ENCODE measurements at regions not wholly inside any gene's neighbourhood (a gene's known extent, or its start where the extent isn't known, plus 50 kb on each side); places are given as distances from the start of the nearest gene placed in this dataset.

GRCh38 chr4:170773709-170774273 lies 684.0 kb upstream of the AADAT start:
- DNase-seq (no peak), ATAC-seq (no peak)
- intact Hi-C loops (cut with micrococcal nuclease): no loop called here

- ATAC-seq (no peak), DNase-seq (no peak)
- intact Hi-C loops (cut with micrococcal nuclease): no loop called here
Measured at GRCh38 chr4:170772429-170772828, 682.7 kb upstream of the AADAT start.

- ATAC-seq: no peak
Measured at GRCh38 chr4:170770664-170771063, 680.9 kb upstream of the AADAT start.

GRCh38 chr4:170769862-170770261 lies 680.1 kb upstream of the AADAT start:
- no peak for DNase-seq
- intact Hi-C loops (cut with micrococcal nuclease): no loop called here
- ATAC-seq: no peak

More at GRCh38 chr4:170770664-170771063, 680.9 kb upstream of the AADAT start:
- intact Hi-C loops (cut with micrococcal nuclease): no loop called here
- no peak for DNase-seq

- no peak for ATAC-seq
- no peak for DNase-seq
- intact Hi-C loops (cut with micrococcal nuclease): no loop called here
Measured at GRCh38 chr4:170758988-170759387, 669.2 kb upstream of the AADAT start.

GRCh38 chr4:170750519-170750918 lies 660.8 kb upstream of the AADAT start:
- intact Hi-C loops (cut with micrococcal nuclease): no loop called here
- ATAC-seq (no peak), DNase-seq (no peak)

- DNase-seq (no peak), ATAC-seq (no peak)
- intact Hi-C loops (cut with micrococcal nuclease): no loop called here
Measured at GRCh38 chr4:170748975-170749374, 659.2 kb upstream of the AADAT start.

- ATAC-seq: no peak
- no peak for DNase-seq
- intact Hi-C loops (cut with micrococcal nuclease): no loop called here
Measured at GRCh38 chr4:170743633-170744032, 653.9 kb upstream of the AADAT start.

GRCh38 chr4:170741856-170742255 lies 652.1 kb upstream of the AADAT start:
- ATAC-seq (no peak), DNase-seq (no peak)
- intact Hi-C loops (cut with micrococcal nuclease): no loop called here

- no peak for DNase-seq
- ATAC-seq: no peak
- intact Hi-C loops (cut with micrococcal nuclease): no loop called here
Measured at GRCh38 chr4:170736710-170737109, 647.0 kb upstream of the AADAT start.

GRCh38 chr4:170729897-170730296 lies 640.1 kb upstream of the AADAT start:
- no peak for ATAC-seq
- no peak for DNase-seq
- intact Hi-C loops (cut with micrococcal nuclease): no loop called here

GRCh38 chr4:170729236-170729635 lies 639.5 kb upstream of the AADAT start:
- DNase-seq: no peak
- ATAC-seq: no peak
- intact Hi-C loops (cut with micrococcal nuclease): no loop called here

GRCh38 chr4:170724191-170724590 lies 634.4 kb upstream of the AADAT start:
- intact Hi-C loops (cut with micrococcal nuclease): no loop called here
- no peak for DNase-seq

GRCh38 chr4:170723171-170723570 lies 633.4 kb upstream of the AADAT start:
- intact Hi-C loops (cut with micrococcal nuclease): no loop called here
- DNase-seq (no peak), ATAC-seq (no peak)

More at GRCh38 chr4:170724191-170724590, 634.4 kb upstream of the AADAT start:
- ATAC-seq: no peak

GRCh38 chr4:170721812-170722373 lies 632.1 kb upstream of the AADAT start:
- no peak for ATAC-seq
- no peak for DNase-seq
- intact Hi-C loops (cut with micrococcal nuclease): no loop called here

- DNase-seq: no peak
- ATAC-seq: no peak
- intact Hi-C loops (cut with micrococcal nuclease): no loop called here
Measured at GRCh38 chr4:170716868-170717267, 627.1 kb upstream of the AADAT start.

- intact Hi-C loops (cut with micrococcal nuclease): no loop called here
- ATAC-seq: no peak
- DNase-seq: no peak
Measured at GRCh38 chr4:170705907-170706306, 616.2 kb upstream of the AADAT start.

GRCh38 chr4:170700064-170700463 lies 610.3 kb upstream of the AADAT start:
- ATAC-seq (no peak), DNase-seq (no peak)
- intact Hi-C loops (cut with micrococcal nuclease): no loop called here

- no peak for DNase-seq
- intact Hi-C loops (cut with micrococcal nuclease): no loop called here
- no peak for ATAC-seq
Measured at GRCh38 chr4:170698334-170698733, 608.6 kb upstream of the AADAT start.

GRCh38 chr4:170697845-170698244 lies 608.1 kb upstream of the AADAT start:
- intact Hi-C loops (cut with micrococcal nuclease): no loop called here
- ATAC-seq (no peak), DNase-seq (no peak)

GRCh38 chr4:170697045-170697444 lies 607.3 kb upstream of the AADAT start:
- intact Hi-C loops (cut with micrococcal nuclease): no loop called here
- ATAC-seq (no peak), DNase-seq (no peak)

- no peak for DNase-seq
- ATAC-seq: no peak
- intact Hi-C loops (cut with micrococcal nuclease): no loop called here
Measured at GRCh38 chr4:170691168-170691567, 601.4 kb upstream of the AADAT start.
